WTC11 (cell line): ENCODE measurements at regions not wholly inside any gene's neighbourhood (a gene's known extent, or its start where the extent isn't known, plus 50 kb on each side); places are given as distances from the start of the nearest gene placed in this dataset.

Source experiments
- ATAC-seq: fragments of 200-7000 bp; cut with Tn5 transposase; 2 replicates; pipeline ENCODE4 v1.10.0; 2021; ENCODE audit warnings: mild to moderate bottlenecking, moderate library complexity
- CTCF ChIA-PET: fragments of 300-600 bp; sonication (Branson Sonifier 250); formaldehyde crosslinking; loops from one replicate; lab custom pipeline; 2021; ENCODE audit warnings: antibody characterized with exemption; lab: Charles Lee
- POLR2A ChIA-PET: fragments of 350-600 bp; sonication (Branson Sonifier 250); formaldehyde crosslinking; loops from one replicate; lab custom pipeline; 2021; ENCODE audit warnings: antibody characterized with exemption; lab: Charles Lee
- DNase-seq: peaks from one replicate; pipeline ENCODE4 v3.0.0; 2021; ENCODE audit warnings: low spot score
- H3K27ac Mint-ChIP-seq: 2 replicates; pipeline ENCODE4 v1.8.0; 2021; ENCODE audit warnings: mixed read lengths
- H3K27me3 Mint-ChIP-seq: 2 replicates; pipeline ENCODE4 v1.8.0; 2021; ENCODE audit warnings: low read depth, mild to moderate bottlenecking, moderate library complexity, mixed read lengths
- H3K36me3 Mint-ChIP-seq: 2 replicates; pipeline ENCODE4 v1.8.0; 2021; ENCODE audit warnings: mixed read lengths
- H3K4me1 Mint-ChIP-seq: 2 replicates; pipeline ENCODE4 v1.8.0; 2022; ENCODE audit warnings: mixed read lengths
- H3K4me3 Mint-ChIP-seq: 2 replicates; pipeline ENCODE4 v1.8.0; 2021; ENCODE audit warnings: mild to moderate bottlenecking, moderate library complexity, mixed read lengths
- H3K9me3 Mint-ChIP-seq: 2 replicates; pipeline ENCODE4 v1.8.0; 2021; ENCODE audit warnings: mixed read lengths
- AFF4 ChIP-seq: sonication (generic); formaldehyde crosslinking; IDR thresholded peaks from 2 replicates; pipeline ENCODE4 v1.8.1; 2023; ENCODE audit warnings: mild to moderate bottlenecking, missing genetic modification reagents, borderline replicate concordance
- ARID4B ChIP-seq: sonication (generic); formaldehyde crosslinking; IDR thresholded peaks from 2 replicates; pipeline ENCODE4 v1.8.0; 2023; ENCODE audit warnings: missing genetic modification reagents, mild to moderate bottlenecking, borderline replicate concordance
- CBFB ChIP-seq: sonication (generic); formaldehyde crosslinking; IDR thresholded peaks from 2 replicates; pipeline ENCODE4 v1.8.1; 2022; ENCODE audit warnings: mild to moderate bottlenecking, low read depth, missing genetic modification reagents
- ERG ChIP-seq: fragments of 250-450 bp; sonication (Bioruptor Pico); IDR thresholded peaks from 2 replicates; pipeline ENCODE4 v1.8.0; 2021; ENCODE audit warnings: mild to moderate bottlenecking
- ESRRA ChIP-seq: sonication (generic); formaldehyde crosslinking; IDR thresholded peaks from 2 replicates; pipeline ENCODE4 v1.8.1; 2022; ENCODE audit warnings: mild to moderate bottlenecking, missing genetic modification reagents, borderline replicate concordance
- ETV6 ChIP-seq: sonication (generic); formaldehyde crosslinking; IDR thresholded peaks from 2 replicates; pipeline ENCODE4 v1.8.1; 2022; ENCODE audit warnings: mild to moderate bottlenecking, missing genetic modification reagents
- FOXK1 ChIP-seq: sonication (generic); formaldehyde crosslinking; IDR thresholded peaks from 2 replicates; pipeline ENCODE4 v1.8.0; 2022; ENCODE audit warnings: mild to moderate bottlenecking, moderate library complexity, missing genetic modification reagents
- FOXP4 ChIP-seq: sonication (generic); formaldehyde crosslinking; IDR thresholded peaks from 2 replicates; pipeline ENCODE4 v1.8.0; 2022; ENCODE audit warnings: mild to moderate bottlenecking, missing genetic modification reagents
- HMGA2 ChIP-seq: fragments of 250-450 bp; sonication (Bioruptor Pico); IDR thresholded peaks from 2 replicates; pipeline ENCODE4 v1.4.0; 2021; ENCODE audit warnings: mild to moderate bottlenecking, moderate library complexity
- JUN ChIP-seq: sonication (generic); formaldehyde crosslinking; IDR thresholded peaks from 2 replicates; pipeline ENCODE4 v1.8.0; 2023; ENCODE audit warnings: mild to moderate bottlenecking, missing genetic modification reagents
- MYBL2 ChIP-seq: sonication (generic); formaldehyde crosslinking; IDR thresholded peaks from 2 replicates; pipeline ENCODE4 v1.8.1; 2023; ENCODE audit warnings: mild to moderate bottlenecking, moderate library complexity, missing genetic modification reagents
- NFYB ChIP-seq: sonication (generic); formaldehyde crosslinking; conservative IDR thresholded peaks from 2 replicates; pipeline ENCODE4 v1.8.0; 2022; ENCODE audit warnings: low read depth, missing genetic modification reagents
- OVOL2 ChIP-seq: fragments of 250-450 bp; sonication (Bioruptor Pico); IDR thresholded peaks from 2 replicates; pipeline ENCODE4 v1.9.0; 2021; ENCODE audit warnings: mild to moderate bottlenecking, borderline replicate concordance
- SOX15 ChIP-seq: fragments of 250-450 bp; sonication (Bioruptor Pico); IDR thresholded peaks from 2 replicates; pipeline ENCODE4 v1.9.0; 2021; ENCODE audit warnings: mild to moderate bottlenecking
- ZNF532 ChIP-seq: fragments of 250-450 bp; sonication (Bioruptor Pico); IDR thresholded peaks from 2 replicates; pipeline ENCODE4 v1.9.0; 2021; ENCODE audit warnings: mild to moderate bottlenecking, borderline replicate concordance

GRCh38 chr16:72471317-72471924, 299.5 kb upstream of the PMFBP1 start (continued):
- TF ChIP-seq AFF4 (CRISPR knock-in tag) (no peak), MYBL2 (CRISPR knock-in tag) (no peak), NFYB (no peak), FOXK1 (CRISPR knock-in tag) (no peak), SOX15 (CRISPR knock-in tag) (no peak), ARID4B (CRISPR knock-in tag) (no peak), ZNF532 (CRISPR knock-in tag) (no peak)

GRCh38 chr16:72470541-72470940, 298.6 kb upstream of the PMFBP1 start:
- POLR2A ChIA-PET, result no interaction called here
- no peaks in the 10 kb centered on the region for H3K27me3 Mint-ChIP-seq
- CTCF ChIA-PET, result interaction anchor here (0.6 kb wide), 1 partner anchor 663 kb away, joined by 4 read pairs; no protein-coding TSS in a partner anchor
- DNase-seq, result no peak
- H3K36me3 Mint-ChIP-seq, result no peaks in the 10 kb centered on the region
- H3K27ac Mint-ChIP-seq, result no peak overlapping the region; the same call in 1 of the 2 replicates
- no peaks in the 10 kb centered on the region for H3K9me3 Mint-ChIP-seq
- peaks cover 2% of the 10 kb centered on the region; the same call in 1 of the 2 replicates for H3K4me1 Mint-ChIP-seq
- ATAC-seq, result no peak
- H3K4me3 Mint-ChIP-seq, result no peak overlapping the region
- TF ChIP-seq FOXP4, result no peak
- TF ChIP-seq AFF4 (CRISPR knock-in tag), result no peak
- TF ChIP-seq ERG (CRISPR knock-in tag), result no peak
- no peak for TF ChIP-seq HMGA2
- no peak for TF ChIP-seq ETV6 (CRISPR knock-in tag)
- no peak for TF ChIP-seq JUN (CRISPR knock-in tag)
- no peak for TF ChIP-seq OVOL2 (CRISPR knock-in tag)
- TF ChIP-seq CBFB, result no peak
- no peak for TF ChIP-seq ESRRA (CRISPR knock-in tag)
